ENCODE measurements at regions not wholly inside any gene's neighbourhood (a gene's known extent, or its start where the extent isn't known, plus 50 kb on each side); places are given as distances from the start of the nearest gene placed in this dataset.
A peak's percentile ranks its signal among the peaks of the same experiment; 100 is the strongest.

DNA sequence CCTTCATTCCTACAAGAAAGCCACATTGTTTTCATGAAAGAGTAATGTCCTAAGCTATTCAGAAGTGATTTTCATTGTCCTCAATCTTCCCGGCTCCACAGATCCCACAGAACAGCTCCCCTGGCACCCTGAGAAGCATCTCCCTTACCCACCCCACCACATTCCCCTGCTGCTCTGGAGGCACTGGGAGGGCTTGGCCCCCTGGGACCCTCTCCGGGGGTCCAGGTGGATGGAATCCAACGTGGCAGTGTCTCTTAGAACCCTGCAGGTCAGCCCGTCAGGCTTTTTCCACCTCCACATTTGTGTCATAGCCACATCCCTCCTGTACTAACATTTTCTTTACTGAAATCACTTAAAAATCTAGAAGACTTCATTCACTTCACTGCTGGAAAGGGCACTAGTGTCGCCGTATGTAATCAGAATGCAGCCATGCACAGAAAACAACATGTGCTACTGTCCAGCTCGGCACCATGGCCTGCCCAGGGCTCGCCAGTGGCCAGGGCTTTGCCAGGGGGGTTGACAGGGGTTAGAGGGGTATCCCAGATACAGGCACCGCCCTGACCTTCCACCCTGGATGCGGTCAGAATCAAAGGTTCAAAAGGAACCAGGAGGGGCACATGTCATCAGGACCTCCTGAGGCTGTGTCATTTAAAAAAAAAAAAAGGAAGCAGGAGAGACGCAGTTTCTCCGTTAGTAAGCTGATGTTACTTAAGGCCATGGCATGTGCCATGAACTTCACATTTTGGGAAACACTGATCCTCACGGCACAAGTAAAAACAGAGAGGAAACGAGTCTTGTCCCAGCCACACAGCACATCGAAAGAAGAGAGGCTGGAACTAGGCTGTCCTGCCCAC is 106.3 kb downstream of the LSM3 start:
- Histone ChIP-seq H3K27ac (no peak overlapping the region), H3K4me1 (no peaks in the 10 kb centered on the region), H3K27me3 (no peaks in the 10 kb centered on the region), H3K36me3 (no peaks in the 10 kb centered on the region), H3K4me3 (no peak overlapping the region), H3K9me3 (no peaks in the 10 kb centered on the region)
- 65 to 74% methylated on average over 15 of the region's 15 CpGs for WGBS, 2 donors
- ATAC-seq (no peak), DNase-seq (no peak), FAIRE-seq (no peak)
- intact Hi-C loops (cut with DNase I): no loop called here
- TF ChIP-seq, protein P1, sequence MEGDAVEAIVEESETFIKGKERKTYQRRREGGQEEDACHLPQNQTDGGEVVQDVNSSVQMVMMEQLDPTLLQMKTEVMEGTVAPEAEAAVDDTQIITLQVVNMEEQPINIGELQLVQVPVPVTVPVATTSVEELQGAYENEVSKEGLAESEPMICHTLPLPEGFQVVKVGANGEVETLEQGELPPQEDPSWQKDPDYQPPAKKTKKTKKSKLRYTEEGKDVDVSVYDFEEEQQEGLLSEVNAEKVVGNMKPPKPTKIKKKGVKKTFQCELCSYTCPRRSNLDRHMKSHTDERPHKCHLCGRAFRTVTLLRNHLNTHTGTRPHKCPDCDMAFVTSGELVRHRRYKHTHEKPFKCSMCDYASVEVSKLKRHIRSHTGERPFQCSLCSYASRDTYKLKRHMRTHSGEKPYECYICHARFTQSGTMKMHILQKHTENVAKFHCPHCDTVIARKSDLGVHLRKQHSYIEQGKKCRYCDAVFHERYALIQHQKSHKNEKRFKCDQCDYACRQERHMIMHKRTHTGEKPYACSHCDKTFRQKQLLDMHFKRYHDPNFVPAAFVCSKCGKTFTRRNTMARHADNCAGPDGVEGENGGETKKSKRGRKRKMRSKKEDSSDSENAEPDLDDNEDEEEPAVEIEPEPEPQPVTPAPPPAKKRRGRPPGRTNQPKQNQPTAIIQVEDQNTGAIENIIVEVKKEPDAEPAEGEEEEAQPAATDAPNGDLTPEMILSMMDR (IDR thresholded peaks at IDR 0.05): no peak

DNA sequence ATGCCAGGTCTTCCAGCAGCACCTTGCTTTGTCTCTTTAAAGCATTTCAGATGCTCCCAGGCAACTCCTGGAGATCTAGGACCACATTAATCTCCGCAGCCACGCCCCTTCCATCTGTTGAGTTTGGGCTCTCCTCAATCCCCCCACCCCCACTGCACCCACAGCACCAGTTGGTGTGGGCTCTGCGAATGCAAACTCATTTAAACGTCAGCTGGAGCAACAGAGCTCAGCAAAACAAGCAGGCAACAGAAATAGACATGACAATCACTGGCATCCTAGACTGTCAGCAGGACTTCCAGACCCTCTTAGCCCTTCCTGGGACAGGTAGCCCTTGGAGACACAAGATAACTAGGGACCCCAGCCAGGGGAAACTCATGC is 106.9 kb downstream of the LSM3 start:
- intact Hi-C loops (cut with DNase I): no loop called here
- Histone ChIP-seq H3K4me3 (no peak overlapping the region), H3K4me1 (no peaks in the 10 kb centered on the region), H3K27ac (no peak overlapping the region), H3K36me3 (no peaks in the 10 kb centered on the region), H3K9me3 (no peaks in the 10 kb centered on the region), H3K27me3 (no peaks in the 10 kb centered on the region)
- TF ChIP-seq, protein P1 (IDR thresholded peaks at IDR 0.05): no peak
- 43 to 49% methylated on average over 4 of the region's 4 CpGs for WGBS, 2 donors
- ATAC-seq (peak in 3 of 4 donors; percentile 16 to 82 (median 74)), DNase-seq (peak in 1 of 6 donors; percentile 28), FAIRE-seq (no peak)

DNA sequence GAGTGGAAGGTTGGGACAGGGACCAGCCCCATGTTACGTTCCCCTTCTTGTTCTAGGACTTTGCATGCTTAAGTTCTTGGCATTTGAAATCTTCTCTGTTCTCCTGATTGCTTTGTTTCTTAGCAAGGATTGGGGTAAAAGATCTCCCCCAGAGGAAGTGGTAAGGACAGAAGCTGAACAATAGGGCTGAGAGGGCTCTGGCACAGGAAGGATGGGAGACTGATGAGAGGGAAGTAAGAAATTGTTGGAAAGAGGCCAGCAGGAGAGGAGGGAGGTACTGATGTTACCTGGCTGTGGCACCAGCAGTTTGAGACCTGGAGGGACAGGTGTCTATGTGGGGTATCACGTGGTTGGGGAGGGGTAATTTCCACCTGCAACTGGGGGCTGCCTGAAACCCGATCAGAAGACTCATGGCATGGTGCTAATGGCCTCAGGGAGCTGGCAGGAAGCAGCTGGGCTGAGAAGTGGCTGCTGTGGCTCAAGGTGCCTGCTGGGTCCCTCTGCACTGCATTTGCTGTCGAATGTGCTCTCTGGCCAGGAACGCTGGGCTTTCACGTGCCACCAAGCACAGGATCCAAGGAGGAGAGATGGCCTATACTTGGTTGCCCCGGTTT is 108.4 kb downstream of the LSM3 start:
- no peak overlapping the region for H3K4me3 ChIP-seq
- no peak for FAIRE-seq
- DNase-seq: no peak
- no peak for ATAC-seq
- no peaks in the 10 kb centered on the region for H3K4me1 ChIP-seq
- no peak overlapping the region for H3K27ac ChIP-seq
- intact Hi-C loops (cut with DNase I): no loop called here
- H3K36me3 ChIP-seq: no peaks in the 10 kb centered on the region
- H3K27me3 ChIP-seq: no peaks in the 10 kb centered on the region
- H3K9me3 ChIP-seq: no peaks in the 10 kb centered on the region
- WGBS, 2 donors: 72 to 78% methylated on average over 7 of the region's 7 CpGs
- TF ChIP-seq, protein P1 (IDR thresholded peaks at IDR 0.05): no peak

DNA sequence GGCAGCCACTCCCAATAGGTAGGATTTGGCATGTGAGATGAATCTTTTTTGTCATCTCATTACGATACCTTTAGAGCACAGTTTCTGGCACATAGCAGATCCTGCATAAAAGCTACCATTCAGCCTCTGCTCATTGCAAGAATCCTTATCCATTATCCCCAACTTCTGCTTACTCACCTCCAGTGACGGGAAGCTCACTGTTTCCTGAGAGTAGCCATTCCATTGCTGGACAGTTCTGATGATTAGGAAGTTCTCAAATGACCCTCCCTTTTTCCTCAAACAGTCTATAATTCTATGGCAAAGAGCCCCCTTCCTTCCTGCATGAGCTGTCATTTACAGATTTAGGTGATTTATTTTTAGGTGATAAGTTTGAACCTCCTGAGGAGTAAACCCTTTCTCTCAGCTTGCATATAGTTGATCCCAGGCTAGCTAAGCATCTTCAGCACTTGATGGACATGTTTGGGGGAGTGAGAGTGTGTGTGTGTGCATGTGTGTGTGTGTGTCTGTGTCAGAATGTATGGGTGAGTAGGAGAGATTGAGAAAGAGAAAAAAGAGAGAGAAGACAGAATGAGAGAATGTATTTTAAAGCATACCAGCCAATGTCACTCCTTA is 109.7 kb downstream of the LSM3 start:
- ATAC-seq (no peak), FAIRE-seq (no peak), DNase-seq (no peak)
- WGBS, 2 donors: 86% methylated on average over 2 of the region's 2 CpGs
- Histone ChIP-seq H3K27ac (no peak overlapping the region), H3K4me3 (no peak overlapping the region), H3K27me3 (no peaks in the 10 kb centered on the region), H3K9me3 (no peaks in the 10 kb centered on the region), H3K36me3 (no peaks in the 10 kb centered on the region), H3K4me1 (no peaks in the 10 kb centered on the region)
- TF ChIP-seq, protein P1 (IDR thresholded peaks at IDR 0.05): no peak
- intact Hi-C loops (cut with DNase I): no loop called here

Measured in pancreas (tissue), 10 donors.